ENCODE measurements at regions not wholly inside any gene's neighbourhood (a gene's known extent, or its start where the extent isn't known, plus 50 kb on each side); places are given as distances from the start of the nearest gene placed in this dataset.

DNA sequence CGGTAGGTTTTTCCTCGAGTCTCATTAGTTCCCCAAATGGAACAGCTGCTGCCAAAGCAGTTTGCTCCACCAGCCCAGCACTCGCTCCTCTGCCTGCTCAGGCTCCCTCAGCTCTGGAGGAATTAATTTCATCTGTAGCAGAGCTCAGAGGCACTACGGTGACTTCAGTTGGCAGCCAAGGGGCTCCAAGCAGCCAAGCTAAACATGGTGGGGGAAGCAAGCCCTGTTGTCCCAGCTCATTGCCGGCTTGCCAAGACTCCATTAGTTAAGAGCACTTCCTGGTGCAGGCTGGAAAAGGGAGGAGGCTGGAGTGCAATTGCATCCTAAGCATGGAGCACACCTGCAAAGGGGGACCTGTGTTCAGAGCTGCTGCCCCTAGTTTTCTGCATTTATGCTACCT is 78.7 kb upstream of the GPRC5B start:
- TF ChIP-seq, protein P1, sequence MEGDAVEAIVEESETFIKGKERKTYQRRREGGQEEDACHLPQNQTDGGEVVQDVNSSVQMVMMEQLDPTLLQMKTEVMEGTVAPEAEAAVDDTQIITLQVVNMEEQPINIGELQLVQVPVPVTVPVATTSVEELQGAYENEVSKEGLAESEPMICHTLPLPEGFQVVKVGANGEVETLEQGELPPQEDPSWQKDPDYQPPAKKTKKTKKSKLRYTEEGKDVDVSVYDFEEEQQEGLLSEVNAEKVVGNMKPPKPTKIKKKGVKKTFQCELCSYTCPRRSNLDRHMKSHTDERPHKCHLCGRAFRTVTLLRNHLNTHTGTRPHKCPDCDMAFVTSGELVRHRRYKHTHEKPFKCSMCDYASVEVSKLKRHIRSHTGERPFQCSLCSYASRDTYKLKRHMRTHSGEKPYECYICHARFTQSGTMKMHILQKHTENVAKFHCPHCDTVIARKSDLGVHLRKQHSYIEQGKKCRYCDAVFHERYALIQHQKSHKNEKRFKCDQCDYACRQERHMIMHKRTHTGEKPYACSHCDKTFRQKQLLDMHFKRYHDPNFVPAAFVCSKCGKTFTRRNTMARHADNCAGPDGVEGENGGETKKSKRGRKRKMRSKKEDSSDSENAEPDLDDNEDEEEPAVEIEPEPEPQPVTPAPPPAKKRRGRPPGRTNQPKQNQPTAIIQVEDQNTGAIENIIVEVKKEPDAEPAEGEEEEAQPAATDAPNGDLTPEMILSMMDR (IDR thresholded peaks at IDR 0.05; ENCODE audit: insufficient read depth, low read length), result no peak
- TF ChIP-seq REST (IDR thresholded peaks at IDR 0.05; ENCODE audit: insufficient replicate concordance, low read depth), result no peak

All from HL-60 (cell line).